GM10266 (cell line): ENCODE measurements at regions not wholly inside any gene's neighbourhood (a gene's known extent, or its start where the extent isn't known, plus 50 kb on each side); places are given as distances from the start of the nearest gene placed in this dataset.

ENCODE experiments used
- DNase-seq: peaks from one replicate; pipeline ENCODE4 v3.0.0; 2012; ENCODE audit errors: extremely low spot score
- TF ChIP-seq, protein P1 (sequence below): IDR thresholded peaks from 2 replicates; pipeline ENCODE4 v1.5.1; 2012; ENCODE audit warnings: mild to moderate bottlenecking, low read depth; ENCODE audit not compliant: control insufficient read depth, insufficient read depth; ENCODE audit errors: missing control alignments

DNA sequence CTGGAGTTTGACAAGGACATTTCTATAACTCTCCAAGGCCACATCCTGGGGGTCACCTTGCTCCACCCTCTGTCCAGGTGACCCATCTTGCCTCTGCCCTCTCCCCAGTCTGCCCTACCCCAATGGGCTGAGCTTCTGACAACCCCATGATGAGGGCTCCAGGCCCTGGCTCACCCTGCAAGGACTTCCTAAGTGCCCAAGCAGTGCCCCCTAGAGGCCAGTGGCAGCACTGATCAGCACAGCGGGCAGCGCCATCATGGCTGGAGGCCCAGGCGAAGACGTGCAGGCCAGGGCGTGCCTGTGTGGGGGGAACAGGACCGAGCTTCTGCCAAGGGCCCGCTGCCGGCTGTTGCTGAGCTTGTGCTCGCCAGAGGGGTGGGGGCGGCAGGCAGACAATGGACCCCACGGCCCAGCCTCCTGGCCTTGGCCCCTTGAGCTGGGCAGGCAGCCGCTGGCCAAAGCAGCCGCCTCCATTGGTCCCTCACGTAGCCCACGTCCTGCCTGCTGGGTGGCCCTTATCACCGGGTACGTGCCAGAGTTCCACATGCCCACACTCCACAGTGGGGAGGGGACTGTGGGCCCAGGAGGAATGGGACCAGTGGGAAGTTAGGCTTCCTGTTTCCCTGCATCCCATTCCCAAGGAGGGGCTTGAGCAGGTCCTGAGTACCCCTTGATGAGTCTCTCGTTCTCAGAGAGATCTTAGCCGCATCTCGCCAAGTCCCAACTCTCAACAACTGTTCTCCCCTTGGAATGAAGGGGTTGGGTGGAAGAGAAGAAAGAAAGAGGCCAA is 64.3 kb downstream of the MRPL14 start:
- TF ChIP-seq, protein P1, sequence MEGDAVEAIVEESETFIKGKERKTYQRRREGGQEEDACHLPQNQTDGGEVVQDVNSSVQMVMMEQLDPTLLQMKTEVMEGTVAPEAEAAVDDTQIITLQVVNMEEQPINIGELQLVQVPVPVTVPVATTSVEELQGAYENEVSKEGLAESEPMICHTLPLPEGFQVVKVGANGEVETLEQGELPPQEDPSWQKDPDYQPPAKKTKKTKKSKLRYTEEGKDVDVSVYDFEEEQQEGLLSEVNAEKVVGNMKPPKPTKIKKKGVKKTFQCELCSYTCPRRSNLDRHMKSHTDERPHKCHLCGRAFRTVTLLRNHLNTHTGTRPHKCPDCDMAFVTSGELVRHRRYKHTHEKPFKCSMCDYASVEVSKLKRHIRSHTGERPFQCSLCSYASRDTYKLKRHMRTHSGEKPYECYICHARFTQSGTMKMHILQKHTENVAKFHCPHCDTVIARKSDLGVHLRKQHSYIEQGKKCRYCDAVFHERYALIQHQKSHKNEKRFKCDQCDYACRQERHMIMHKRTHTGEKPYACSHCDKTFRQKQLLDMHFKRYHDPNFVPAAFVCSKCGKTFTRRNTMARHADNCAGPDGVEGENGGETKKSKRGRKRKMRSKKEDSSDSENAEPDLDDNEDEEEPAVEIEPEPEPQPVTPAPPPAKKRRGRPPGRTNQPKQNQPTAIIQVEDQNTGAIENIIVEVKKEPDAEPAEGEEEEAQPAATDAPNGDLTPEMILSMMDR, result peak; percentile 49
- DNase-seq, result no peak

DNA sequence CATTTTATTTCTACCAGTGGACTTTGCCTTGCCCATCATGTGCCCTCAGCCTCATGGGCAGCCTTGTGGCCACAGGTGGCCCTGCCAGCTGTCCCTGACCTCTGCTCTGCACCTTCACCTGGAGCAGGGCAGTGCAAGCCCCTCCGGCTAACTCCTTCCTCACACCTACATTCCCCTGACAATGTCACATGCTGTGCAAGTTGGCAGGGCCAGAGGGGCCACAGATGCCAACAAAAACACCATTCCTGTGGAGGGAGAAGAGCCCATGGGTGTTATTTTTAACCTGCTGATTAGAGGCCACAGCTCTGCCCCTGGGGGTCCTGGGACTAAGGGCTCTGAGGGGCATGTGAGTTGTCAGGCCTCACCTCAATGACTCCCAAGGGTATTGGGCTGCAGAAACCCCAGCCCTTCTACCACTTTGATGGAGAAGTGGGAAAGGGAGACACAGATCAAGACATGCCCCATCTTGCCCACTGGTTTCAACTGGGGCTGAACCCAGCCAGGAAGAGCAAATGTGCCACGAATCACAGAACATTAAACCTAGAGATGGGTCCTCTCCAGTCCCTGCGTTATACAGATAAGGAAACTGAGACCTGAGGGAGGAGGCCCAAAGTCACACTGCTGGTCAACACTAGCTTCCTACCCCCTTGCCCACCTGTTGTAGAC is 65.0 kb downstream of the MRPL14 start:
- TF ChIP-seq, protein P1, result no peak
- no peak for DNase-seq

- TF ChIP-seq, protein P1, result no peak
- DNase-seq, result no peak
Measured at GRCh38 chr6:44061375-44062104, 65.7 kb downstream of the MRPL14 start.

- DNase-seq, result no peak
- TF ChIP-seq, protein P1, result no peak
Measured at GRCh38 chr6:44060612-44061374, 66.5 kb downstream of the MRPL14 start.

DNA sequence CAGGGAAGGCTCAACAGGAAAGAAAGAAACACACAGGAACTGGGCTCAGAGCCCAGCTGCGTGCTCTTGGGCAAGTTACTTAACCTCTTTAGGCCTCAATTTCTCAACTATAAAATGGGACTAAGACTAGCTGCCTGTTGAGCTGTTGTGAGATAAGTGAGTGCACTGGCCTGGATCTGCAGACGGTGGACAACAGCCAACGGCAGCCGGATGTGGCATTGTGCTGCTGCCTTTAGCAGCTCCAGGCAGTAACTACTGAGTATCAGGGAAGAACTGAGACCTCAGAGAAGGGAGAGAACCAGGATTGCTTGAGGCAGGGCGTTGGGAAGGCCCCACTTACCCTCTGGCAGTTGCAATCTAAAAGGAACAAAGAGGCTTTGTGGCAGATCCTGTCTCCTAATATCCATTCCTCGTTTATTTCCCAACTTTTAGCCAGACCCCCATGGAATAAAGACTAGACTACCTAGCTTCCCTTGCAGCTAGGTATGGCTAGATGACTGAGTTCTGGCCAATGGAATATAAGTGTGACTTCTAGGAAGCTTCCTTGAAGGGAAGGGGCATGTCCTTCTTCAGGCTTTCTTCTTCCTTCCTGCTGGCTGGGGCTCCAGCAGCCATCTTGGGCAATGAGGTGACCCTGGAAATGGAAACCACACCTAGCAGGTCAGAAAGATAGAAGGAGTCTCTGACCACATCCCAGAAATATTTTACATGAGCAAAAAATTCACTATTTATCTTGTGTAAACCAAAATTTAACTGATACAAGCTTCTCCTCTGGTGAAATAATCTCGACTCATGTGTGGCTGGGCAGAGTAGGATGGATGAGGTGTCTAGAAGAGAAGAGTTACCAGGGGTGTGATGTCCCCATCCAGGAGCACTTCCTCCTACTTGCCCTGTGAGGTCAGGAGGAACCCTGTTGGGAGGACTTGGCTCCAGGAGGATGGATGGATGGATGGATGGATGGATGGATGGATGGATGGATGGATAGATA is 67.6 kb downstream of the MRPL14 start:
- DNase-seq, result no peak
- TF ChIP-seq, protein P1, result no peak

- TF ChIP-seq, protein P1, result no peak
- peak; percentile 67 for DNase-seq
Measured at GRCh38 chr6:44058617-44059358, 68.5 kb downstream of the MRPL14 start.
